Muscle of leg (tissue), 3 donors: ENCODE measurements at regions not wholly inside any gene's neighbourhood (a gene's known extent, or its start where the extent isn't known, plus 50 kb on each side); places are given as distances from the start of the nearest gene placed in this dataset.

Experiments used
- DNase-seq: peaks from one replicate; pipeline ENCODE4 v3.0.0; 2013
- H3K27ac ChIP-seq: one replicate; pipeline ENCODE4 v1.5.1; 2013; ENCODE audit warnings: mild to moderate bottlenecking, low read length, control low read depth
- H3K27me3 ChIP-seq: one replicate; pipeline ENCODE4 v1.6.1; 2013; ENCODE audit warnings: low read length; ENCODE audit not compliant: control insufficient read depth, insufficient read depth
- H3K36me3 ChIP-seq: one replicate; pipeline ENCODE4 v1.6.1; 2013; ENCODE audit warnings: low read length; ENCODE audit not compliant: control insufficient read depth, insufficient read depth
- H3K4me1 ChIP-seq: one replicate; pipeline ENCODE4 v1.6.1; 2013; ENCODE audit warnings: low read length; ENCODE audit not compliant: control insufficient read depth, insufficient read depth
- H3K4me3 ChIP-seq: one replicate; pipeline ENCODE4 v1.5.1; 2013; ENCODE audit warnings: low read length, control low read depth
- H3K9me3 ChIP-seq: replicated peaks from 2 replicates; pipeline ENCODE4 v1.6.1; 2013; ENCODE audit warnings: low read depth, low read length; ENCODE audit not compliant: control insufficient read depth
- WGBS: methylation state at CpG from one replicate; pipeline ENCODE4 v1.1.5; 2013; ENCODE audit warnings: missing lambda C conversion rate; ENCODE audit not compliant: insufficient coverage; 5-methylcytosine and 5-hydroxymethylcytosine counted together

- Histone ChIP-seq H3K9me3 (no peaks in the 10 kb centered on the region), H3K27me3 (peaks cover 9% of the 10 kb centered on the region), H3K27ac (no peak overlapping the region), H3K36me3 (no peaks in the 10 kb centered on the region), H3K4me3 (no peak overlapping the region), H3K4me1 (no peaks in the 10 kb centered on the region)
- WGBS, result 85% methylated on average over 8 of the region's 14 CpGs
- DNase-seq, result no peak
Measured at GRCh38 chr13:111394211-111394922, 73.9 kb downstream of the TEX29 start.

DNA sequence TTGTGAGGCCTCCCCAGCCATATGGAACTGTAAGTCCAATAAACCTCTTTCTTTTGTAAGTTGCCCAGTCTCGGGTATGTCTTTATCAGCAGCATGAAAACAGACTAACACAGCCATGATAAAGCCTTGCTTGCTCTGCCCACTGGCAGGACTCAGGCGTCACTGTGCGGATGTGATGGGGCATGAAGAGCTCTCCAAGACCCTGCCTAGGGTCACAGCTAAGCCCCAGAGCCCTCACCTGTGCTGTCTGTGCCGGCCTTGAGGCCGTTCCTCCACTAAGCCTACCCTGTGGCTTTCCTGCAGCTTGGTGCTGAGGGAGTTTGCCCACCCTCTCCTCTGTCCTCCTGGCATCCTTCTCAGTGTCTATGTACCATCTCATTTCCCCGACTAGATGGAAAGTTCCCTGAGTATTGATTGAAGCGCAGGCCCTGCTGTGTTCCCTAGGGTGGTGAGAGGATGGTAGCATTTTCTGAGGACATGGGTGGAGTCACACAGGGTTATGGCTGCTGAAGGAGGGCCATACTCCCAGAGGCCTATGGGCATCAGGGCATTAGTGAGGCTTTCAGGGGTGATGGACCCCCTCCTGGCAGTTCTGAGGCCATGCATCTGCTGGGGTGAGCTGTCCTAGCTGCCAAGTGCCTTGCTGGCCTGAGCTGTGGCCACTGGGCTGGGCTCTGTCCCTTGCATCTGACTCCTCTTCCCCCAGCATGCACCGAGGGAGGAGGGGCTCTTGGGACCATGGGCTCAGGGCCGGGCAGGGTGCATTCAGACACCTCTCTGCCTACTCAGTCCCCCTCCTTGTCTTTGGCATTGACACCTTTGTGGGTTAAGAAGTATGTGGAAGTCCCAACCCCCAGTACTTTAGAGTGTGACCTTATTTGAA, 75.3 kb downstream of the TEX29 start:
- peaks cover 15% of the 10 kb centered on the region for H3K27me3 ChIP-seq
- no peaks in the 10 kb centered on the region for H3K36me3 ChIP-seq
- no peak overlapping the region for H3K4me3 ChIP-seq
- WGBS, result 100% methylated on average over 4 of the region's 9 CpGs
- no peaks in the 10 kb centered on the region for H3K9me3 ChIP-seq
- H3K27ac ChIP-seq, result no peak overlapping the region
- no peak for DNase-seq
- no peaks in the 10 kb centered on the region for H3K4me1 ChIP-seq

- 96% methylated on average over 10 of the region's 12 CpGs for WGBS
- Histone ChIP-seq H3K4me1 (no peaks in the 10 kb centered on the region), H3K4me3 (no peak overlapping the region), H3K27ac (no peak overlapping the region), H3K27me3 (peaks cover 15% of the 10 kb centered on the region), H3K36me3 (no peaks in the 10 kb centered on the region), H3K9me3 (no peaks in the 10 kb centered on the region)
- DNase-seq, result no peak
Measured at GRCh38 chr13:111396457-111396856, 76.0 kb downstream of the TEX29 start.

GRCh38 chr13:111397202-111397880, 76.9 kb downstream of the TEX29 start:
- H3K27me3 ChIP-seq, result peaks cover 15% of the 10 kb centered on the region
- H3K4me3 ChIP-seq, result no peak overlapping the region
- H3K9me3 ChIP-seq, result no peaks in the 10 kb centered on the region
- no peak overlapping the region for H3K27ac ChIP-seq
- no peaks in the 10 kb centered on the region for H3K36me3 ChIP-seq
- 86% methylated on average over 18 of the region's 25 CpGs for WGBS
- no peak for DNase-seq
- no peaks in the 10 kb centered on the region for H3K4me1 ChIP-seq

GRCh38 chr13:111398196-111398595, 77.8 kb downstream of the TEX29 start:
- no peak for DNase-seq
- WGBS, result 89% methylated on average over 1 of the region's 3 CpGs
- H3K27me3 ChIP-seq, result peaks cover 14% of the 10 kb centered on the region
- no peak overlapping the region for H3K4me3 ChIP-seq
- no peak overlapping the region for H3K27ac ChIP-seq
- H3K36me3 ChIP-seq, result no peaks in the 10 kb centered on the region
- H3K4me1 ChIP-seq, result no peaks in the 10 kb centered on the region
- H3K9me3 ChIP-seq, result no peaks in the 10 kb centered on the region

GRCh38 chr13:111398715-111399299, 78.4 kb downstream of the TEX29 start:
- DNase-seq, result no peak
- WGBS, result 66% methylated on average over 6 of the region's 18 CpGs
- Histone ChIP-seq H3K4me1 (no peaks in the 10 kb centered on the region), H3K36me3 (no peaks in the 10 kb centered on the region), H3K27me3 (peaks cover 11% of the 10 kb centered on the region), H3K27ac (no peak overlapping the region), H3K4me3 (no peak overlapping the region), H3K9me3 (no peaks in the 10 kb centered on the region)

GRCh38 chr13:111399334-111399733, 78.9 kb downstream of the TEX29 start:
- 82% methylated on average over 9 of the region's 11 CpGs for WGBS
- Histone ChIP-seq H3K9me3 (no peaks in the 10 kb centered on the region), H3K36me3 (no peaks in the 10 kb centered on the region), H3K27ac (no peak overlapping the region), H3K4me1 (no peaks in the 10 kb centered on the region), H3K4me3 (no peak overlapping the region), H3K27me3 (peaks cover 8% of the 10 kb centered on the region)
- no peak for DNase-seq

DNA sequence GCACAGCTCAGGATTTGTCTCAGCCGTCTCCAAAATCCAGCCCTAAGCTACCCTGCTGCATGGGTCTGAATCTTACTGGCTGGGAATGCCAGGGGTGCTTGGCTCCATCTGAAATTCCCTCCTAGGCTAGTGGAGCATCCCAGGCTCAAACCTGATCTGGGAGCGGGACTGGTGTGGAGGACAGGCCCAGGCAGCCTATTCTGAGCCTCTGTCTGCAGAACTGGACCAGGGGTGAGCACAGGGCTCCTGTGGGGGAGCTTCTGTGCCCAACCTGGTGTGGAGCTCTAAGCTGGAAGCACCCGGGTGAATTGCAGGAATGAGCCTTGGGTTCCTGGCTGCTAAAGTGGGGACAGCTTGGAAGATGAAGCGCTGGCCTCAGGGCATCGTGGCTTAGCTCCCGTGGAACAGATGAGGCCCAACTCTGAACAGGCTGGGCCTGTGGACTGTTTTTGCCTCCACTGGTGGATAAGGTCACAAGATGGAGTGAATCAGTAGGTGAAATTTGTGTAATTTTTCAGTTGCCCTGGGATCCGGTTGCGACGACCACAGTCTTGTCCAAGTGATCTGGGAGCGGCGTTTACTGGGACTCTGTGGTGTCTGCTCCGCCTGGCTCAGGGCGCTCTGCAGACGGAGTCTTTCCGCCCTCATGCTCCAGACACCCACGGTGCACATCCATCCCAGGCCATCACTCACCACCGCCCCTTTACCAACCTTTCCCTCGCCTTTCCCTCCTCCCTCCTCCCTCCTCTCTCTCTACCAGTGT, 79.5 kb downstream of the TEX29 start:
- Histone ChIP-seq H3K4me3 (no peak overlapping the region), H3K27ac (no peak overlapping the region), H3K36me3 (no peaks in the 10 kb centered on the region), H3K9me3 (no peaks in the 10 kb centered on the region), H3K27me3 (peaks cover 12% of the 10 kb centered on the region), H3K4me1 (no peaks in the 10 kb centered on the region)
- no peak for DNase-seq
- WGBS, result 88% methylated on average over 18 of the region's 18 CpGs

- no peaks in the 10 kb centered on the region for H3K9me3 ChIP-seq
- H3K4me1 ChIP-seq, result no peaks in the 10 kb centered on the region
- no peak overlapping the region for H3K27ac ChIP-seq
- H3K27me3 ChIP-seq, result peaks cover 19% of the 10 kb centered on the region
- DNase-seq, result no peak
- WGBS, result 42% methylated on average over 2 of the region's 6 CpGs
- no peaks in the 10 kb centered on the region for H3K36me3 ChIP-seq
- no peak overlapping the region for H3K4me3 ChIP-seq
Measured at GRCh38 chr13:111401151-111401550, 80.7 kb downstream of the TEX29 start.
